ENCODE measurements at regions not wholly inside any gene's neighbourhood (a gene's known extent, or its start where the extent isn't known, plus 50 kb on each side); places are given as distances from the start of the nearest gene placed in this dataset.

DNA sequence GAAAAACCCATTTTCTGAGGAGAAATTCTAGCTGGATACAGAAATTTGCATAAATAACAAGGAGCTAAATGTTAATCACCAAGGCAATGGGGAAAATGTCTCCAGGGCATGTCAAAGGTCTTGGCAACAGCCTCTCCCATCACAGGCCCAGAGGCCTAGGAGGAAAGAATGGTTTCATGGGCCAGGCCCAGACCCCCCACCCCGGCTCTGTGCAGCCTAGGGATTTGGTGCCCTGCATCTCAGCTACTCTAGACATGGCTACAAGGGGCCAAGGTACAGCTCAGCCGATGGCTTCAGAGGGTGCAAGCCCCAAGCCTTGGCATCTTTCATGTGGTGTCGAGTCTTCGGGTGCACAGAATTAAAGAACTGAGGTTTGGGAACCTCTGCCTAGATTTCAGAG lies 321.2 kb upstream of the ID4 start:
- TF ChIP-seq, protein P1, sequence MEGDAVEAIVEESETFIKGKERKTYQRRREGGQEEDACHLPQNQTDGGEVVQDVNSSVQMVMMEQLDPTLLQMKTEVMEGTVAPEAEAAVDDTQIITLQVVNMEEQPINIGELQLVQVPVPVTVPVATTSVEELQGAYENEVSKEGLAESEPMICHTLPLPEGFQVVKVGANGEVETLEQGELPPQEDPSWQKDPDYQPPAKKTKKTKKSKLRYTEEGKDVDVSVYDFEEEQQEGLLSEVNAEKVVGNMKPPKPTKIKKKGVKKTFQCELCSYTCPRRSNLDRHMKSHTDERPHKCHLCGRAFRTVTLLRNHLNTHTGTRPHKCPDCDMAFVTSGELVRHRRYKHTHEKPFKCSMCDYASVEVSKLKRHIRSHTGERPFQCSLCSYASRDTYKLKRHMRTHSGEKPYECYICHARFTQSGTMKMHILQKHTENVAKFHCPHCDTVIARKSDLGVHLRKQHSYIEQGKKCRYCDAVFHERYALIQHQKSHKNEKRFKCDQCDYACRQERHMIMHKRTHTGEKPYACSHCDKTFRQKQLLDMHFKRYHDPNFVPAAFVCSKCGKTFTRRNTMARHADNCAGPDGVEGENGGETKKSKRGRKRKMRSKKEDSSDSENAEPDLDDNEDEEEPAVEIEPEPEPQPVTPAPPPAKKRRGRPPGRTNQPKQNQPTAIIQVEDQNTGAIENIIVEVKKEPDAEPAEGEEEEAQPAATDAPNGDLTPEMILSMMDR (IDR thresholded peaks at IDR 0.05): no peak
- no peak for TF ChIP-seq POLR2A (IDR thresholded peaks at IDR 0.05)
- no peak for TF ChIP-seq POLR2AphosphoS5 (IDR thresholded peaks at IDR 0.05)
- no peak for TF ChIP-seq EP300 (IDR thresholded peaks at IDR 0.05)
